ENCODE measurements at regions not wholly inside any gene's neighbourhood (a gene's known extent, or its start where the extent isn't known, plus 50 kb on each side); places are given as distances from the start of the nearest gene placed in this dataset.

- no peak for DNase-seq (ENCODE audit: low read depth)
- no peak for TF ChIP-seq CTCF (IDR thresholded peaks at IDR 0.05; ENCODE audit: insufficient read depth, low read depth, low read length)
- H3K4me3 ChIP-seq (ENCODE audit: low read depth, low read length), result no peak overlapping the region
These were observed 241.4 kb upstream of the ARHGAP24 start for GRCh38 chr4:85233516-85233915.

GRCh38 chr4:85243857-85244256 lies 231.1 kb upstream of the ARHGAP24 start:
- peak; percentile 26 for TF ChIP-seq CTCF (IDR thresholded peaks at IDR 0.05; ENCODE audit: insufficient read depth, low read depth, low read length)
- no peak overlapping the region for H3K4me3 ChIP-seq (ENCODE audit: low read depth, low read length)
- peak; percentile 5 for DNase-seq (ENCODE audit: low read depth)

- no peak overlapping the region for H3K4me3 ChIP-seq (ENCODE audit: low read depth, low read length)
- TF ChIP-seq CTCF (IDR thresholded peaks at IDR 0.05; ENCODE audit: insufficient read depth, low read depth, low read length), result no peak
- no peak for DNase-seq (ENCODE audit: low read depth)
These were observed 230.3 kb upstream of the ARHGAP24 start for GRCh38 chr4:85244638-85245037.

GRCh38 chr4:85246055-85246454 lies 228.9 kb upstream of the ARHGAP24 start:
- no peak for TF ChIP-seq CTCF (IDR thresholded peaks at IDR 0.05; ENCODE audit: insufficient read depth, low read depth, low read length)
- H3K4me3 ChIP-seq (ENCODE audit: low read depth, low read length), result no peak overlapping the region
- DNase-seq (ENCODE audit: low read depth), result no peak

GRCh38 chr4:85250852-85251251 lies 224.1 kb upstream of the ARHGAP24 start:
- H3K4me3 ChIP-seq (ENCODE audit: low read depth, low read length), result no peak overlapping the region
- no peak for TF ChIP-seq CTCF (IDR thresholded peaks at IDR 0.05; ENCODE audit: insufficient read depth, low read depth, low read length)
- no peak for DNase-seq (ENCODE audit: low read depth)

- H3K4me3 ChIP-seq (ENCODE audit: low read depth, low read length), result no peak overlapping the region
- no peak for DNase-seq (ENCODE audit: low read depth)
- TF ChIP-seq CTCF (IDR thresholded peaks at IDR 0.05; ENCODE audit: insufficient read depth, low read depth, low read length), result no peak
These were observed 217.1 kb upstream of the ARHGAP24 start for GRCh38 chr4:85257817-85258370.

- no peak overlapping the region for H3K4me3 ChIP-seq (ENCODE audit: low read depth, low read length)
- no peak for DNase-seq (ENCODE audit: low read depth)
- no peak for TF ChIP-seq CTCF (IDR thresholded peaks at IDR 0.05; ENCODE audit: insufficient read depth, low read depth, low read length)
These were observed 214.9 kb upstream of the ARHGAP24 start for GRCh38 chr4:85260064-85260463.

Measured in fibroblast of villous mesenchyme (primary cell).